CD4-positive, alpha-beta T cell (primary cell): ENCODE measurements at regions not wholly inside any gene's neighbourhood (a gene's known extent, or its start where the extent isn't known, plus 50 kb on each side); places are given as distances from the start of the nearest gene placed in this dataset.

ENCODE experiments used
- ATAC-seq: fragments of 200-7000 bp; cut with Tn5 transposase; one replicate; pipeline ENCODE4 v1.10.0; 2022; ENCODE audit warnings: mild to moderate bottlenecking; ENCODE audit not compliant: poor library complexity
- CTCF ChIA-PET: fragments of 350-600 bp; sonication (Branson Sonifier 250); formaldehyde crosslinking; loops from one replicate; lab custom pipeline; 2021; ENCODE audit warnings: antibody characterized with exemption, inconsistent platforms; lab: Charles Lee
- POLR2A ChIA-PET: fragments of 350-600 bp; sonication (Branson Sonifier 250); formaldehyde crosslinking; loops from one replicate; lab custom pipeline; 2021; ENCODE audit warnings: antibody characterized with exemption, inconsistent platforms; lab: Charles Lee
- DNase-seq, 14 experiments: peaks; one replicate each; pipeline ENCODE4 v3.0.0-alpha.2; 2013 to 2020; ENCODE audit warnings: mixed read lengths in 2 of 14
- H3K27ac ChIP-seq, 2 donors: one replicate each; pipeline versions ENCODE4 v1.5.1 to v1.7.0; 2013; ENCODE audit warnings: low read length in 2 of 2, low read depth in 1 of 2, mild to moderate bottlenecking in 1 of 2
- H3K27me3 ChIP-seq, 2 experiments: 1 replicate in 1 of 2; 2 replicates in 1 of 2; pipeline versions ENCODE4 v1.6.1 to v1.7.0; 2013; ENCODE audit warnings: low read length in 2 of 2, control low read depth in 1 of 2, mild to moderate bottlenecking in 1 of 2, moderate library complexity in 1 of 2; ENCODE audit not compliant: insufficient read depth in 2 of 2, control insufficient read depth in 1 of 2
- H3K36me3 ChIP-seq: one replicate; pipeline ENCODE4 v1.6.1; 2013; ENCODE audit warnings: low read length, control low read depth; ENCODE audit not compliant: insufficient read depth
- H3K4me1 ChIP-seq: one replicate; pipeline ENCODE4 v1.6.1; 2013; ENCODE audit warnings: low read length, control low read depth; ENCODE audit not compliant: insufficient read depth
- H3K4me3 ChIP-seq: one replicate; pipeline ENCODE4 v1.5.1; 2013; ENCODE audit warnings: mild to moderate bottlenecking, low read length, moderate library complexity
- H3K9me3 ChIP-seq, 2 experiments: 1 replicate in 1 of 2; 2 replicates in 1 of 2; pipeline versions ENCODE4 v1.6.1 to v1.7.0; 2013; ENCODE audit warnings: low read length in 2 of 2, mild to moderate bottlenecking in 2 of 2, control low read depth in 1 of 2, moderate library complexity in 1 of 2; ENCODE audit not compliant: control insufficient read depth in 1 of 2, insufficient read depth in 1 of 2
- H3K27ac Mint-ChIP-seq: one replicate; pipeline ENCODE4 v1.8.0; 2020; ENCODE audit warnings: mixed read lengths
- H3K27me3 Mint-ChIP-seq: one replicate; pipeline ENCODE4 v1.8.0; 2021; ENCODE audit warnings: mixed read lengths
- H3K36me3 Mint-ChIP-seq: one replicate; pipeline ENCODE4 v1.8.0; 2021; ENCODE audit warnings: low read depth, mixed read lengths
- H3K4me1 Mint-ChIP-seq: one replicate; pipeline ENCODE4 v1.8.0; 2021; ENCODE audit warnings: low read depth, mixed read lengths
- H3K4me3 Mint-ChIP-seq: one replicate; pipeline ENCODE4 v1.8.0; 2020; ENCODE audit warnings: mild to moderate bottlenecking, mixed read lengths
- H3K9me3 Mint-ChIP-seq: one replicate; pipeline ENCODE4 v1.8.0; 2020; ENCODE audit warnings: mixed read lengths
- CTCF ChIP-seq: fragments of 200-600 bp; IDR thresholded peaks from one replicate; pipeline ENCODE4 v1.8.0; 2022; ENCODE audit warnings: antibody characterized with exemption, mild to moderate bottlenecking
- intact Hi-C, 2 experiments: fragments of 100-400 bp; cut with DNase I in 1 of 2; cut with micrococcal nuclease in 1 of 2; formaldehyde crosslinking; loops; one replicate each; pipeline versions ENCODE4 v1.15.1 to v1.9.0; 2023 to 2025; cut with DNase I, micrococcal nuclease

GRCh38 chr5:107021575-107021974 is 649.2 kb downstream of the EFNA5 start:
- no peak for TF ChIP-seq CTCF
- no peak overlapping the region for H3K27ac Mint-ChIP-seq
- no peaks in the 10 kb centered on the region for H3K36me3 ChIP-seq
- no peaks in the 10 kb centered on the region for H3K27me3 ChIP-seq
- H3K4me1 Mint-ChIP-seq = no peaks in the 10 kb centered on the region
- ChIA-PET POLR2A (no interaction called here), CTCF (no interaction called here)
- no peaks in the 10 kb centered on the region for H3K27me3 Mint-ChIP-seq
- no peaks in the 10 kb centered on the region for H3K9me3 ChIP-seq
- H3K27ac ChIP-seq = no peak overlapping the region
- ATAC-seq (no peak), DNase-seq (no peak)
- no peaks in the 10 kb centered on the region for H3K4me1 ChIP-seq
- intact Hi-C loops = no loop called here
- no peak overlapping the region for H3K4me3 Mint-ChIP-seq
- H3K36me3 Mint-ChIP-seq = no peaks in the 10 kb centered on the region
- H3K4me3 ChIP-seq = no peak overlapping the region
- no peaks in the 10 kb centered on the region for H3K9me3 Mint-ChIP-seq

GRCh38 chr5:107020626-107021025 is 650.1 kb downstream of the EFNA5 start:
- no peak overlapping the region for H3K27ac Mint-ChIP-seq
- H3K36me3 ChIP-seq = no peaks in the 10 kb centered on the region
- no peak for DNase-seq
- no peaks in the 10 kb centered on the region for H3K4me1 Mint-ChIP-seq
- H3K36me3 Mint-ChIP-seq = no peaks in the 10 kb centered on the region
- H3K4me3 ChIP-seq = no peak overlapping the region
- H3K9me3 ChIP-seq = no peaks in the 10 kb centered on the region
- CTCF ChIA-PET = no interaction called here
- H3K27me3 ChIP-seq = no peaks in the 10 kb centered on the region
- no peak overlapping the region for H3K27ac ChIP-seq
- intact Hi-C loops = no loop called here
- H3K4me3 Mint-ChIP-seq = no peak overlapping the region
- no peak for TF ChIP-seq CTCF
- ATAC-seq = no peak
- no peaks in the 10 kb centered on the region for H3K27me3 Mint-ChIP-seq
- no peaks in the 10 kb centered on the region for H3K9me3 Mint-ChIP-seq
- POLR2A ChIA-PET = no interaction called here
- no peaks in the 10 kb centered on the region for H3K4me1 ChIP-seq

- ATAC-seq (no peak), DNase-seq (no peak)
- CTCF ChIA-PET = no interaction called here
- Histone ChIP-seq H3K9me3 (no peaks in the 10 kb centered on the region), H3K36me3 (no peaks in the 10 kb centered on the region), H3K27ac (no peak overlapping the region), H3K27me3 (no peaks in the 10 kb centered on the region), H3K4me3 (no peak overlapping the region), H3K4me1 (no peaks in the 10 kb centered on the region)
- intact Hi-C loops = no loop called here
- Mint-ChIP-seq H3K4me1 (no peaks in the 10 kb centered on the region), H3K27me3 (no peaks in the 10 kb centered on the region), H3K9me3 (no peaks in the 10 kb centered on the region), H3K27ac (no peak overlapping the region), H3K4me3 (no peak overlapping the region), H3K36me3 (no peaks in the 10 kb centered on the region)
- no peak for TF ChIP-seq CTCF
- POLR2A ChIA-PET = no interaction called here
Measured at GRCh38 chr5:107017616-107018015, 653.1 kb downstream of the EFNA5 start.
